B cell (primary cell): ENCODE measurements at regions not wholly inside any gene's neighbourhood (a gene's known extent, or its start where the extent isn't known, plus 50 kb on each side); places are given as distances from the start of the nearest gene placed in this dataset.

Experiments used
- EZH2 ChIP-seq: IDR thresholded peaks from 2 replicates; pipeline ENCODE4 v1.6.1; 2012; ENCODE audit warnings: borderline replicate concordance, low read depth, mild to moderate bottlenecking, moderate library complexity, low read length; ENCODE audit not compliant: insufficient read depth, poor library complexity, severe bottlenecking
- TF ChIP-seq, protein P1 (sequence below): fragments of 200-600 bp; IDR thresholded peaks from one replicate; pipeline ENCODE4 v1.8.0; 2022; ENCODE audit warnings: antibody characterized with exemption, mild to moderate bottlenecking

DNA sequence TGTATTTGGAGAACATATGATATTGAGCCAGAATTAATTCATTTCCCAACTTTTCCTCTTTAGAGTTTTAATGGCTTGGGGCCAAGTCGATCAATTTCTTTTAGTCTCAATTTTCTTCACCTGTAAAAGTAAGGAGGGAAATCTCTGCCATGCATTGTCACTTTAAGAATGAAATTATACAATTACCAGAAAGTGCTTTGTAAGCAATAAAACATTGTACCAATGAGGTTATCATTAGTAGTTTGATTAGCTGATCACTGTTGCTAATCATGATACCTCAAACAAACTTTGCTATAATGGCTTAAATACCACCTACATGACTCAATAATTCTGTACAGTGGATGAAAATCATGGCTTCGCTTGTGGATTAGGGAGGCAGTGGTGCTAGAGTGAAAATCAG is 1525.8 kb upstream of the GOT2 start:
- TF ChIP-seq, protein P1, sequence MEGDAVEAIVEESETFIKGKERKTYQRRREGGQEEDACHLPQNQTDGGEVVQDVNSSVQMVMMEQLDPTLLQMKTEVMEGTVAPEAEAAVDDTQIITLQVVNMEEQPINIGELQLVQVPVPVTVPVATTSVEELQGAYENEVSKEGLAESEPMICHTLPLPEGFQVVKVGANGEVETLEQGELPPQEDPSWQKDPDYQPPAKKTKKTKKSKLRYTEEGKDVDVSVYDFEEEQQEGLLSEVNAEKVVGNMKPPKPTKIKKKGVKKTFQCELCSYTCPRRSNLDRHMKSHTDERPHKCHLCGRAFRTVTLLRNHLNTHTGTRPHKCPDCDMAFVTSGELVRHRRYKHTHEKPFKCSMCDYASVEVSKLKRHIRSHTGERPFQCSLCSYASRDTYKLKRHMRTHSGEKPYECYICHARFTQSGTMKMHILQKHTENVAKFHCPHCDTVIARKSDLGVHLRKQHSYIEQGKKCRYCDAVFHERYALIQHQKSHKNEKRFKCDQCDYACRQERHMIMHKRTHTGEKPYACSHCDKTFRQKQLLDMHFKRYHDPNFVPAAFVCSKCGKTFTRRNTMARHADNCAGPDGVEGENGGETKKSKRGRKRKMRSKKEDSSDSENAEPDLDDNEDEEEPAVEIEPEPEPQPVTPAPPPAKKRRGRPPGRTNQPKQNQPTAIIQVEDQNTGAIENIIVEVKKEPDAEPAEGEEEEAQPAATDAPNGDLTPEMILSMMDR = no peak
- no peak for TF ChIP-seq EZH2
